Gastroesophageal sphincter (tissue), 3 donors: ENCODE measurements at regions not wholly inside any gene's neighbourhood (a gene's known extent, or its start where the extent isn't known, plus 50 kb on each side); places are given as distances from the start of the nearest gene placed in this dataset.
"Not testable (repeated sequence)": the region's sequence is repeated elsewhere in the genome, so short reads cannot be mapped to it uniquely, and the experiment has no call there.

Experiments
- CTCF ChIP-seq, 4 experiments: fragments of 200-600 bp in 2 of 4; fragments of 450-650 bp in 2 of 4; sonication (generic) in 1 of 4; IDR thresholded peaks; one replicate each; pipeline ENCODE4 v1.5.1; 2017 to 2019; ENCODE audit warnings: antibody characterized with exemption in 4 of 4, mild to moderate bottlenecking in 2 of 4, moderate library complexity in 2 of 4
- POLR2A ChIP-seq, 2 donors: fragments of 450-650 bp; IDR thresholded peaks; one replicate each; pipeline ENCODE4 v1.6.1; 2017; ENCODE audit warnings: antibody characterized with exemption in 2 of 2, mild to moderate bottlenecking in 2 of 2, moderate library complexity in 1 of 2

GRCh38 chr2:131801745-131802350 lies 274.2 kb downstream of the CCDC74A start:
- TF ChIP-seq CTCF (IDR thresholded peaks at IDR 0.05) = peak; percentile 70 to 93 (median 84)
- TF ChIP-seq POLR2A (IDR thresholded peaks at IDR 0.05) = not testable (repeated sequence)
